ENCODE measurements at regions not wholly inside any gene's neighbourhood (a gene's known extent, or its start where the extent isn't known, plus 50 kb on each side); places are given as distances from the start of the nearest gene placed in this dataset.

DNA sequence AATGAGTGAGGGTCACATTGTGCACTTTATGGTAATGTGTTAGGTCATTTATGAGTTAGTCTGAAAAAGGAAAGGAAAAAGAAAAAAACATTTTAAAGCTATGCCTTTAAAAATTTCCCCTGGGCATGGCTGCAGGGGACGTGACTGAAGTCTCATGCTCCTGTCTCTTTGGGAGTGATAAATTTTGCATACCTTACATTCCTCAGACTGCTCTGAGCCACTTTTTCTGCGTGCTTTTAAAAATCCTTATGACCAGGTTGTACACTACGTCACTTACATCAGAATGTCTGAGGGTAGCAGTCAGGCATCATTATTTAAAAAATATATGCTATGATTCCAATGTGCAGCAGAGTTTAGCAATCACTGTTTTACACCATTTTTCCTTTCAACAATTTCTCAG, 121.2 kb downstream of the RFPL4B start (continued):
- TF ChIP-seq, protein P1, sequence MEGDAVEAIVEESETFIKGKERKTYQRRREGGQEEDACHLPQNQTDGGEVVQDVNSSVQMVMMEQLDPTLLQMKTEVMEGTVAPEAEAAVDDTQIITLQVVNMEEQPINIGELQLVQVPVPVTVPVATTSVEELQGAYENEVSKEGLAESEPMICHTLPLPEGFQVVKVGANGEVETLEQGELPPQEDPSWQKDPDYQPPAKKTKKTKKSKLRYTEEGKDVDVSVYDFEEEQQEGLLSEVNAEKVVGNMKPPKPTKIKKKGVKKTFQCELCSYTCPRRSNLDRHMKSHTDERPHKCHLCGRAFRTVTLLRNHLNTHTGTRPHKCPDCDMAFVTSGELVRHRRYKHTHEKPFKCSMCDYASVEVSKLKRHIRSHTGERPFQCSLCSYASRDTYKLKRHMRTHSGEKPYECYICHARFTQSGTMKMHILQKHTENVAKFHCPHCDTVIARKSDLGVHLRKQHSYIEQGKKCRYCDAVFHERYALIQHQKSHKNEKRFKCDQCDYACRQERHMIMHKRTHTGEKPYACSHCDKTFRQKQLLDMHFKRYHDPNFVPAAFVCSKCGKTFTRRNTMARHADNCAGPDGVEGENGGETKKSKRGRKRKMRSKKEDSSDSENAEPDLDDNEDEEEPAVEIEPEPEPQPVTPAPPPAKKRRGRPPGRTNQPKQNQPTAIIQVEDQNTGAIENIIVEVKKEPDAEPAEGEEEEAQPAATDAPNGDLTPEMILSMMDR (conservative IDR thresholded peaks at IDR 0.05; ENCODE audit: low read depth in 2 of 2) = no peak
- no peak for TF ChIP-seq JUNB (IDR thresholded peaks at IDR 0.05; ENCODE audit: unreplicated experiment)
- no peak for TF ChIP-seq EZH2phosphoT487 (IDR thresholded peaks at IDR 0.05; ENCODE audit: unreplicated experiment)
- no peak for TF ChIP-seq EZH2 (IDR thresholded peaks at IDR 0.05; ENCODE audit: low read depth, unreplicated experiment)
- TF ChIP-seq ZNF331 (CRISPR knock-in tag; IDR thresholded peaks at IDR 0.05; ENCODE audit: low read depth) = no peak
- TF ChIP-seq, protein P2, sequence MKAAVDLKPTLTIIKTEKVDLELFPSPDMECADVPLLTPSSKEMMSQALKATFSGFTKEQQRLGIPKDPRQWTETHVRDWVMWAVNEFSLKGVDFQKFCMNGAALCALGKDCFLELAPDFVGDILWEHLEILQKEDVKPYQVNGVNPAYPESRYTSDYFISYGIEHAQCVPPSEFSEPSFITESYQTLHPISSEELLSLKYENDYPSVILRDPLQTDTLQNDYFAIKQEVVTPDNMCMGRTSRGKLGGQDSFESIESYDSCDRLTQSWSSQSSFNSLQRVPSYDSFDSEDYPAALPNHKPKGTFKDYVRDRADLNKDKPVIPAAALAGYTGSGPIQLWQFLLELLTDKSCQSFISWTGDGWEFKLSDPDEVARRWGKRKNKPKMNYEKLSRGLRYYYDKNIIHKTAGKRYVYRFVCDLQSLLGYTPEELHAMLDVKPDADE (IDR thresholded peaks at IDR 0.05) = no peak
- no peak for TF ChIP-seq STAT1 (IDR thresholded peaks at IDR 0.05; ENCODE audit: unreplicated experiment)

DNA sequence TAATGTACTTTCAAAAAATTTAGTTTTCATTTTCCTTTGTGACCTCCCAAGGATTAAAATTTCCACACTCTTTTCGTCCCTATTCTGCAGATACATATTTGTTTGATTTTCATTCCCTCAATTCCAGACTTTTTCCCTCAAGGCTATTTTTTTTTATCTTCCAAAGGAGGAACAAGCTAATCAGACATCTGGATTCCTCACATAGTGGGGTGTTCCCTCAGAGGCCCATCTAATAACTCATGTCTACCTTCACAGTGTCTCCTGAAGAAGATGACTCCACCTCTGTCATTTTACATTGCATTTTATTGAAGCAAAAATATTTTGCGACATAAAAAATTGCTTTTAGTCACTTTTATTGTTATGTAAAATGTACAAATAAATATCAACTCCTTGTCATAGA, 122.2 kb downstream of the RFPL4B start:
- Histone ChIP-seq H3K4me3 (no peak overlapping the region), H3K9me2 (ENCODE audit: insufficient read depth) (no peaks in the 10 kb centered on the region), H3K27me3 (ENCODE audit: insufficient read depth) (no peaks in the 10 kb centered on the region), H3K79me2 (replicated peaks; ENCODE audit: insufficient read depth) (no peaks in the 10 kb centered on the region), H4K20me1 (replicated peaks; ENCODE audit: insufficient read depth) (no peaks in the 10 kb centered on the region), H3K27ac (ENCODE audit: low read depth) (no peak overlapping the region), H3K4me2 (no peak overlapping the region), H2AFZ (no peak overlapping the region), H3K36me3 (ENCODE audit: insufficient read depth) (no peaks in the 10 kb centered on the region), H3F3A (replicated peaks; ENCODE audit: low read depth) (no peaks in the 10 kb centered on the region), H3K4me1 (ENCODE audit: insufficient read depth) (no peaks in the 10 kb centered on the region)
- H3K4me3 Mint-ChIP-seq = no peak overlapping the region
- no peaks in the 10 kb centered on the region for H3K9me3 Mint-ChIP-seq
- H3K4me1 Mint-ChIP-seq = no peaks in the 10 kb centered on the region
- TF ChIP-seq, protein P1 (conservative IDR thresholded peaks at IDR 0.05; ENCODE audit: low read depth in 2 of 2) = no peak
- TF ChIP-seq STAT1 (IDR thresholded peaks at IDR 0.05; ENCODE audit: unreplicated experiment) (no peak), ZNF114 (CRISPR knock-in tag; IDR thresholded peaks at IDR 0.05) (no peak), NANOG (IDR thresholded peaks at IDR 0.05; ENCODE audit: borderline replicate concordance) (no peak), CREB1 (CRISPR knock-in tag; IDR thresholded peaks at IDR 0.05; ENCODE audit: low read depth) (no peak), POLR2AphosphoS5 (IDR thresholded peaks at IDR 0.05; ENCODE audit: low read depth) (no peak), ZNF331 (CRISPR knock-in tag; IDR thresholded peaks at IDR 0.05; ENCODE audit: low read depth) (no peak), EZH2phosphoT487 (IDR thresholded peaks at IDR 0.05; ENCODE audit: unreplicated experiment) (no peak), JUNB (IDR thresholded peaks at IDR 0.05; ENCODE audit: unreplicated experiment) (no peak)
- TF ChIP-seq, protein P3, sequence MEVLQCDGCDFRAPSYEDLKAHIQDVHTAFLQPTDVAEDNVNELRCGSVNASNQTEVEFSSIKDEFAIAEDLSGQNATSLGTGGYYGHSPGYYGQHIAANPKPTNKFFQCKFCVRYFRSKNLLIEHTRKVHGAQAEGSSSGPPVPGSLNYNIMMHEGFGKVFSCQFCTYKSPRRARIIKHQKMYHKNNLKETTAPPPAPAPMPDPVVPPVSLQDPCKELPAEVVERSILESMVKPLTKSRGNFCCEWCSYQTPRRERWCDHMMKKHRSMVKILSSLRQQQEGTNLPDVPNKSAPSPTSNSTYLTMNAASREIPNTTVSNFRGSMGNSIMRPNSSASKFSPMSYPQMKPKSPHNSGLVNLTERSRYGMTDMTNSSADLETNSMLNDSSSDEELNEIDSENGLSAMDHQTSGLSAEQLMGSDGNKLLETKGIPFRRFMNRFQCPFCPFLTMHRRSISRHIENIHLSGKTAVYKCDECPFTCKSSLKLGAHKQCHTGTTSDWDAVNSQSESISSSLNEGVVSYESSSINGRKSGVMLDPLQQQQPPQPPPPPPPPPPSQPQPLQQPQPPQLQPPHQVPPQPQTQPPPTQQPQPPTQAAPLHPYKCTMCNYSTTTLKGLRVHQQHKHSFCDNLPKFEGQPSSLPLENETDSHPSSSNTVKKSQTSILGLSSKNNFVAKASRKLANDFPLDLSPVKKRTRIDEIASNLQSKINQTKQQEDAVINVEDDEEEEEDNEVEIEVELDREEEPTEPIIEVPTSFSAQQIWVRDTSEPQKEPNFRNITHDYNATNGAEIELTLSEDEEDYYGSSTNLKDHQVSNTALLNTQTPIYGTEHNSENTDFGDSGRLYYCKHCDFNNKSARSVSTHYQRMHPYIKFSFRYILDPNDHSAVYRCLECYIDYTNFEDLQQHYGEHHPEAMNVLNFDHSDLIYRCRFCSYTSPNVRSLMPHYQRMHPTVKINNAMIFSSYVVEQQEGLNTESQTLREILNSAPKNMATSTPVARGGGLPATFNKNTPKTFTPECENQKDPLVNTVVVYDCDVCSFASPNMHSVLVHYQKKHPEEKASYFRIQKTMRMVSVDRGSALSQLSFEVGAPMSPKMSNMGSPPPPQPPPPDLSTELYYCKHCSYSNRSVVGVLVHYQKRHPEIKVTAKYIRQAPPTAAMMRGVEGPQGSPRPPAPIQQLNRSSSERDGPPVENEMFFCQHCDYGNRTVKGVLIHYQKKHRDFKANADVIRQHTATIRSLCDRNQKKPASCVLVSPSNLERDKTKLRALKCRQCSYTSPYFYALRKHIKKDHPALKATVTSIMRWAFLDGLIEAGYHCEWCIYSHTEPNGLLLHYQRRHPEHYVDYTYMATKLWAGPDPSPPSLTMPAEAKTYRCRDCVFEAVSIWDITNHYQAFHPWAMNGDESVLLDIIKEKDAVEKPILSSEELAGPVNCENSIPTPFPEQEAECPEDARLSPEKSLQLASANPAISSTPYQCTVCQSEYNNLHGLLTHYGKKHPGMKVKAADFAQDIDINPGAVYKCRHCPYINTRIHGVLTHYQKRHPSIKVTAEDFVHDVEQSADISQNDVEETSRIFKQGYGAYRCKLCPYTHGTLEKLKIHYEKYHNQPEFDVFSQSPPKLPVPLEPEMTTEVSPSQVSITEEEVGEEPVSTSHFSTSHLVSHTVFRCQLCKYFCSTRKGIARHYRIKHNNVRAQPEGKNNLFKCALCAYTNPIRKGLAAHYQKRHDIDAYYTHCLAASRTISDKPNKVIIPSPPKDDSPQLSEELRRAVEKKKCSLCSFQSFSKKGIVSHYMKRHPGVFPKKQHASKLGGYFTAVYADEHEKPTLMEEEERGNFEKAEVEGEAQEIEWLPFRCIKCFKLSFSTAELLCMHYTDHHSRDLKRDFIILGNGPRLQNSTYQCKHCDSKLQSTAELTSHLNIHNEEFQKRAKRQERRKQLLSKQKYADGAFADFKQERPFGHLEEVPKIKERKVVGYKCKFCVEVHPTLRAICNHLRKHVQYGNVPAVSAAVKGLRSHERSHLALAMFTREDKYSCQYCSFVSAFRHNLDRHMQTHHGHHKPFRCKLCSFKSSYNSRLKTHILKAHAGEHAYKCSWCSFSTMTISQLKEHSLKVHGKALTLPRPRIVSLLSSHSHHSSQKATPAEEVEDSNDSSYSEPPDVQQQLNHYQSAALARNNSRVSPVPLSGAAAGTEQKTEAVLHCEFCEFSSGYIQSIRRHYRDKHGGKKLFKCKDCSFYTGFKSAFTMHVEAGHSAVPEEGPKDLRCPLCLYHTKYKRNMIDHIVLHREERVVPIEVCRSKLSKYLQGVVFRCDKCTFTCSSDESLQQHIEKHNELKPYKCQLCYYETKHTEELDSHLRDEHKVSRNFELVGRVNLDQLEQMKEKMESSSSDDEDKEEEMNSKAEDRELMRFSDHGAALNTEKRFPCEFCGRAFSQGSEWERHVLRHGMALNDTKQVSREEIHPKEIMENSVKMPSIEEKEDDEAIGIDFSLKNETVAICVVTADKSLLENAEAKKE (CRISPR knock-in tag; IDR thresholded peaks at IDR 0.05) = no peak
- TF ChIP-seq, protein P2 (IDR thresholded peaks at IDR 0.05) = no peak
- ATAC-seq (no peak), DNase-seq (ENCODE audit: low spot score) (no peak)
- no peaks in the 10 kb centered on the region for H3K27me3 Mint-ChIP-seq (ENCODE audit: insufficient read depth, low read depth, poor library complexity)
- no peaks in the 10 kb centered on the region for H3K36me3 Mint-ChIP-seq (ENCODE audit: low read depth)
- no peak overlapping the region for H3K27ac Mint-ChIP-seq
